ENCODE measurements at regions not wholly inside any gene's neighbourhood (a gene's known extent, or its start where the extent isn't known, plus 50 kb on each side); places are given as distances from the start of the nearest gene placed in this dataset.

DNA sequence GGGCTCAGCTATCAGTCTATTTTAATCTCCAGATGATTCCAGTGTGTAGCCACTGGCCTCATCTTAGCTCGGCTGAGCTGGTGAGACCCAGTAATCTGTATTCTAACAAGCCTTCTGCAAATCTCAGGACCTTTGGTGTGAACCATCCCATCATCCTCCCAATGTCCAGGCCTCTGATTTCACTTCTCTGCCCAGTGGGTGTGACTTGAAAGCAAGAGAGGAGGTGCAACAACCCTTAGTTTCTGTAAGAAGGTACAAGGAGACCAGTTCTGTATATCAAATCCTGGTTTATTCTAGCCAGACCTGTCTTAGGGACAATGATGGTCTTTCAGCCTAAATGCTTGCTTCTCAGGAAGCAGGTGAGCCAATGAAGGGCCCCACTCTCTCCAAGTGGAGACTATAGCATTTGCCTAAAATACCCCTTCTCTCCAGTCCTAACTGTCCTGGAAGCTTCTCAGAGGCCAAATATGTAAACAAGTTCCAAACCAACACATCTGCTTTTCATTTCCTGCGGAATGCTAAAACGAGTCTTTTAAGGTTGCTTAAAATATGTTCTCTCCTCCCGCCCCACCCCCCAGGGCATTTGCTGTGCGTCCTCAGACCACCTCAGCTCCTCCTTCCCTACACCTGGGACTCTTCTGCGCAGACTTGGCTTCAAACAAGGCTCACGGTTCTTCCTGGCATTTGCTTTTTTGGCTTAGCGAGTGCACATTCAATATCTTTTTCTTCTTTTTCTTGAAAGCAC is 78.4 kb upstream of the FUT8 start:
- Histone ChIP-seq H3K4me3 (ENCODE audit: low read length) (peak overlapping the region; percentile 50), H3K27me3 (ENCODE audit: insufficient read depth, low read length) (peaks cover 57% of the 10 kb centered on the region), H3K9me3 (ENCODE audit: insufficient read depth, low read depth, low read length) (no peaks in the 10 kb centered on the region), H3K27ac (ENCODE audit: low read length) (no peak overlapping the region), H3K36me3 (ENCODE audit: insufficient read depth, low read depth, low read length) (no peaks in the 10 kb centered on the region), H3K9ac (ENCODE audit: low read depth, low read length) (peak overlapping the region; percentile 46), H3K4me1 (ENCODE audit: insufficient read depth, low read length) (peaks cover 22% of the 10 kb centered on the region)

- Histone ChIP-seq H3K9me3 (ENCODE audit: insufficient read depth, low read depth, low read length) (no peaks in the 10 kb centered on the region), H3K9ac (ENCODE audit: low read depth, low read length) (peak overlapping the region; percentile 46), H3K27ac (ENCODE audit: low read length) (no peak overlapping the region), H3K36me3 (ENCODE audit: insufficient read depth, low read depth, low read length) (no peaks in the 10 kb centered on the region), H3K4me1 (ENCODE audit: insufficient read depth, low read length) (peaks cover 22% of the 10 kb centered on the region), H3K4me3 (ENCODE audit: low read length) (peak overlapping the region; percentile 50), H3K27me3 (ENCODE audit: insufficient read depth, low read length) (peaks cover 57% of the 10 kb centered on the region)
Observed at GRCh38 chr14:65334765-65335410, 77.6 kb upstream of the FUT8 start.

- H3K9ac ChIP-seq (ENCODE audit: low read depth, low read length) = no peak overlapping the region
- H3K36me3 ChIP-seq (ENCODE audit: insufficient read depth, low read depth, low read length) = no peaks in the 10 kb centered on the region
- peaks cover 22% of the 10 kb centered on the region for H3K4me1 ChIP-seq (ENCODE audit: insufficient read depth, low read length)
- H3K9me3 ChIP-seq (ENCODE audit: insufficient read depth, low read depth, low read length) = no peaks in the 10 kb centered on the region
- peak overlapping the region; percentile 50 for H3K4me3 ChIP-seq (ENCODE audit: low read length)
- H3K27me3 ChIP-seq (ENCODE audit: insufficient read depth, low read length) = peaks cover 57% of the 10 kb centered on the region
- H3K27ac ChIP-seq (ENCODE audit: low read length) = no peak overlapping the region
Observed at GRCh38 chr14:65335411-65335947, 77.1 kb upstream of the FUT8 start.

GRCh38 chr14:65336191-65336591 is 76.3 kb upstream of the FUT8 start:
- H3K4me3 ChIP-seq (ENCODE audit: low read length) = no peak overlapping the region
- no peak overlapping the region for H3K9ac ChIP-seq (ENCODE audit: low read depth, low read length)
- no peaks in the 10 kb centered on the region for H3K36me3 ChIP-seq (ENCODE audit: insufficient read depth, low read depth, low read length)
- peaks cover 57% of the 10 kb centered on the region for H3K27me3 ChIP-seq (ENCODE audit: insufficient read depth, low read length)
- H3K9me3 ChIP-seq (ENCODE audit: insufficient read depth, low read depth, low read length) = no peaks in the 10 kb centered on the region
- H3K27ac ChIP-seq (ENCODE audit: low read length) = no peak overlapping the region
- peaks cover 22% of the 10 kb centered on the region for H3K4me1 ChIP-seq (ENCODE audit: insufficient read depth, low read length)

DNA sequence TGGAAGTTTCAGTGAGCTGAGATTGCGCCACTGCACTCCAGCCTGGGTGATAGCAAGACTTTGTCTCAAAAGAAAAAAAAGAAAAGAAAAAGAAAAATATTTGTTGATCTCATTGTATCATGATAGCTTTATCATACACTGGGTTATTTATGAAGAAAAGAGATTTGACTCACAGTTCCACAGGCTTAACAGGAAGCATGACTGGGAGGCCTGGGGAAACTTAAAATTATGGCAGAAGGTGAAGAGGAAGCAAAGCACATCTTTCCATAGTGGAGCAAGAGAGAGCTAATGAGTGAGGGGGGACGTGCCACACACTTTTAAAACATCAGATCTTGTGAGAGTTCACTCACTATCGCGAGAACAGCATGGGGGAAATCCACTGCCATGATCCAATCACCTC is 72.7 kb upstream of the FUT8 start:
- no peak overlapping the region for H3K9ac ChIP-seq (ENCODE audit: low read depth, low read length)
- no peak overlapping the region for H3K27ac ChIP-seq (ENCODE audit: low read length)
- H3K36me3 ChIP-seq (ENCODE audit: insufficient read depth, low read depth, low read length) = no peaks in the 10 kb centered on the region
- no peaks in the 10 kb centered on the region for H3K9me3 ChIP-seq (ENCODE audit: insufficient read depth, low read depth, low read length)
- H3K4me1 ChIP-seq (ENCODE audit: insufficient read depth, low read length) = peaks cover 14% of the 10 kb centered on the region
- H3K27me3 ChIP-seq (ENCODE audit: insufficient read depth, low read length) = peaks cover 28% of the 10 kb centered on the region
- H3K4me3 ChIP-seq (ENCODE audit: low read length) = no peak overlapping the region

DNA sequence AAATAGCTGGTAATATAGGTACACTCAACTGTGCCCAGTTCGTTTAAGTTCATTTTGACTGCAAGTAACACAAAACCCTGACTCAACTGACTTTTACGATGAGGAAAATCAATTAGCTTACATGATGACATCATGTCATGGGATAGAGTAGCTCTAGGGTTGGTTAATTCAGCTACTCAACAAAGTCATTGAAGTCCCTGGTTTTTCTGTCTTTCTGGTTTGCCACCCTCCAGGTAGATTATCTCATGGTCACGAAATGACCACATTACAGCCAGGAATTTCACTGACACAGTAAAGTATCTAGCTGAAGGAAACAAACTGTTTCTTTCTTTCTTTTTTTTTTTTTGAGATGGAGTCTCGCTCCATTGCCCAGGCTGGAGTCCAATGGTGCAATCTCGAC is 68.5 kb upstream of the FUT8 start:
- Histone ChIP-seq H3K27ac (ENCODE audit: low read length) (no peak overlapping the region), H3K36me3 (ENCODE audit: insufficient read depth, low read depth, low read length) (no peaks in the 10 kb centered on the region), H3K27me3 (ENCODE audit: insufficient read depth, low read length) (no peaks in the 10 kb centered on the region), H3K4me3 (ENCODE audit: low read length) (no peak overlapping the region), H3K9me3 (ENCODE audit: insufficient read depth, low read depth, low read length) (no peaks in the 10 kb centered on the region), H3K9ac (ENCODE audit: low read depth, low read length) (no peak overlapping the region), H3K4me1 (ENCODE audit: insufficient read depth, low read length) (no peaks in the 10 kb centered on the region)

GRCh38 chr14:65345266-65345665 is 67.3 kb upstream of the FUT8 start:
- H3K9ac ChIP-seq (ENCODE audit: low read depth, low read length) = no peak overlapping the region
- H3K4me3 ChIP-seq (ENCODE audit: low read length) = no peak overlapping the region
- no peak overlapping the region for H3K27ac ChIP-seq (ENCODE audit: low read length)
- H3K9me3 ChIP-seq (ENCODE audit: insufficient read depth, low read depth, low read length) = no peaks in the 10 kb centered on the region
- no peaks in the 10 kb centered on the region for H3K27me3 ChIP-seq (ENCODE audit: insufficient read depth, low read length)
- H3K36me3 ChIP-seq (ENCODE audit: insufficient read depth, low read depth, low read length) = no peaks in the 10 kb centered on the region
- no peaks in the 10 kb centered on the region for H3K4me1 ChIP-seq (ENCODE audit: insufficient read depth, low read length)

DNA sequence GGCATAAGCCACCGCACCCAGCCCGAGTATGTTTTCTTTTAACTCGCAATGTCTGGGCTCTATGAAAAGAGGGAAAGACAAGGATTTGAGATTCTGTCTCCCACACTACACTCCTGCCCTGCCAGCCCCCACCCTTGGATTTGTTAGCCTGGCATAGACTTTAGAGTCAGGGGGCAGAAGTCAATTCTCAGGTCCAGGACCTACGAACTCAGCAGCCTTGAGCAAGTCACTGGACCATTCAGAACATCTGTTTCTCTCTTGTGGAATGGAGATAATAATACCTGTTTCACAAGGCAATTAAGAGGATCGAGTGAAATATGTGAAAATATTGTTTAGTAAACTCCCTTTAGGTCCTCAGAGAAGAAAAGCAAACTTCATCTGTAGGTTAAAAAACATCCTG is 66.1 kb upstream of the FUT8 start:
- Histone ChIP-seq H3K36me3 (ENCODE audit: insufficient read depth, low read depth, low read length) (no peaks in the 10 kb centered on the region), H3K9me3 (ENCODE audit: insufficient read depth, low read depth, low read length) (no peaks in the 10 kb centered on the region), H3K27me3 (ENCODE audit: insufficient read depth, low read length) (no peaks in the 10 kb centered on the region), H3K9ac (ENCODE audit: low read depth, low read length) (no peak overlapping the region), H3K27ac (ENCODE audit: low read length) (no peak overlapping the region), H3K4me3 (ENCODE audit: low read length) (no peak overlapping the region), H3K4me1 (ENCODE audit: insufficient read depth, low read length) (no peaks in the 10 kb centered on the region)

DNA sequence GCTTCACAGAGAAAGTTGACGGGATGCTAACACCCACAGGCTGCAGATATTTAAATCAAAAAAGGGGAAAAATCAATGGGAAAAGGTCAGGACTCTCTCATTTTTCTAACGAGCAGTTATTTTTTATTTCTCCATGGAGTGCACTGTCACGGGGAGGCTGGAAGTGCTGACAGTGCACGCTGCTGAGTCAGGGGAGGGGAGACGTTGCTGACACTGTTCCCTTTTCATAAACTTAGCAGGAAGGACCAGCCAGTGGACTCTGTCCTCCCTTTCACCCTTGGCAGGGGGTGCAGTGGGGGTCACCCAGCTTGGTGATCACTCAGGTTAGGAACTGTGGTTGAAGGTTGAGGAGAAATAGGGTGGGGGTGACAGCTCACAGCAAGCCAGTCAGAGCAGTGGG is 65.6 kb upstream of the FUT8 start:
- Histone ChIP-seq H3K9ac (ENCODE audit: low read depth, low read length) (no peak overlapping the region), H3K36me3 (ENCODE audit: insufficient read depth, low read depth, low read length) (no peaks in the 10 kb centered on the region), H3K4me3 (ENCODE audit: low read length) (no peak overlapping the region), H3K9me3 (ENCODE audit: insufficient read depth, low read depth, low read length) (no peaks in the 10 kb centered on the region), H3K27ac (ENCODE audit: low read length) (no peak overlapping the region), H3K4me1 (ENCODE audit: insufficient read depth, low read length) (no peaks in the 10 kb centered on the region), H3K27me3 (ENCODE audit: insufficient read depth, low read length) (no peaks in the 10 kb centered on the region)

DNA sequence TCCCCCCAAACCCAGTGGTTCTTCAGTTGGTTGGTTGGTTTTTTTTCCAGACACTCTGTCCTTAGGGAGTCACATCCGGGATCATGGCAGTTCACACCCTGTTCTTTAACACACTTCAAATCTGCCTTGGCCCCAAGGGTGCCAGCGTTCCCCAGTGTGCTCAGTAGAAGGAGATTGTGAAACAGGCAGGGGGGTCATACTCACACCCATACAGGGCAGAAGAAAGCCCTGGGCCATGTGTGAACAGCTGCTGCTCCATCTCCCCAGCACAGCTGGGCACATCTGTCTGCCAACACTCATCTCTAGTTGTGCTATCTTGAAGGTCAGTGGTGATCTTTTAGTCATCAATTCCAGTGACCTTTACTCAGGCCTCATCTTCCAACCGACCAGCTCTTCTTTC is 64.4 kb upstream of the FUT8 start:
- Histone ChIP-seq H3K4me1 (ENCODE audit: insufficient read depth, low read length) (no peaks in the 10 kb centered on the region), H3K9ac (ENCODE audit: low read depth, low read length) (no peak overlapping the region), H3K4me3 (ENCODE audit: low read length) (no peak overlapping the region), H3K36me3 (ENCODE audit: insufficient read depth, low read depth, low read length) (no peaks in the 10 kb centered on the region), H3K9me3 (ENCODE audit: insufficient read depth, low read depth, low read length) (no peaks in the 10 kb centered on the region), H3K27ac (ENCODE audit: low read length) (no peak overlapping the region), H3K27me3 (ENCODE audit: insufficient read depth, low read length) (no peaks in the 10 kb centered on the region)

GRCh38 chr14:65349100-65349499 is 63.4 kb upstream of the FUT8 start:
- no peak overlapping the region for H3K4me3 ChIP-seq (ENCODE audit: low read length)
- H3K9ac ChIP-seq (ENCODE audit: low read depth, low read length) = no peak overlapping the region
- H3K27ac ChIP-seq (ENCODE audit: low read length) = no peak overlapping the region
- H3K27me3 ChIP-seq (ENCODE audit: insufficient read depth, low read length) = no peaks in the 10 kb centered on the region
- H3K4me1 ChIP-seq (ENCODE audit: insufficient read depth, low read length) = no peaks in the 10 kb centered on the region
- H3K9me3 ChIP-seq (ENCODE audit: insufficient read depth, low read depth, low read length) = no peaks in the 10 kb centered on the region
- no peaks in the 10 kb centered on the region for H3K36me3 ChIP-seq (ENCODE audit: insufficient read depth, low read depth, low read length)

Measured in iPS-20b (cell line).